NCI-H1436 treated with DMSO at 0.1 percent for 48 hours (cell line): ENCODE measurements at regions not wholly inside any gene's neighbourhood (a gene's known extent, or its start where the extent isn't known, plus 50 kb on each side); places are given as distances from the start of the nearest gene placed in this dataset.
"Not testable (repeated sequence)": the region's sequence is repeated elsewhere in the genome, so short reads cannot be mapped to it uniquely, and the experiment has no call there.

Experiments
- DNase-seq: peaks from one replicate; lab custom pipeline; 2025; lab: John Stamatoyannopoulos, UW

DNA sequence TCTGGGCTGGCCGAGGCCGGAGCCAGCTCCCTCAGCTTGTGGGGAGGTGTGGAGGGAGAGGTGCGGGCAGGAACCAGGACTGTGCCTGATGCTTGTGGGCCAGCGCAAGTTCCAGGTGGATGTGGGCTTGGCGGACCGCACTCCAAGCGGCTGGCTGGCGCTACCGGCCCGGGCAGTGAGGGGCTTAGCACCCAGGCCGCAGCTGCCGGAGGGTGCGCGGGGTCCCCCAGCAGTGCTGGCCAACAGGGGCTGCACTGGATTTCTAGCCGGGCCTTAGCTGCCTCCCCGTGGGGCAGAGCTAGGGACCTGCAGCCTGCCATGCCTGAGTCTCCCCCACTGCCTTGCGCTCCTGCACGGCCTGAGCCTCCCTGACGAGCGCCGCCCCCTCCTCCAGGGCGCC lies 242.8 kb downstream of the CCSER2 start:
- no peak for DNase-seq

DNA sequence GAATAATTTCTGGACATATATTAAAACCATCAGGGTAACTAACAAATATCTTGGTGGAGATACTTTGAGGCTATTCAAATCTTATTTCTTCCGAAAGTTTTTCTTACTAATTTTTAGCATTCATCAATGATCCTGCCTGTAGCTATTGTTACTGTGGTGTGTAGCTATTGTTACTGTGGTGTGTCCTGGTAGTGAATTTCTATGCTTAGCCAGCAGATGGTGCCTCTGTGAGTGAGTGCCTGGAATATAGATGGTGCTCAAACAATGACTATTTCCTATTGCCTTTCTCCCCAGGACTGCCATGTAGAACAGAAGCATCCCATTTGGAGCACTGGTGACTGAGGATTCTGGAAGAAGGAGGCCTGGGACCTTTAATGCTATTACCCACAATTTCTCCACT lies 245.7 kb downstream of the CCSER2 start:
- DNase-seq: no peak

DNA sequence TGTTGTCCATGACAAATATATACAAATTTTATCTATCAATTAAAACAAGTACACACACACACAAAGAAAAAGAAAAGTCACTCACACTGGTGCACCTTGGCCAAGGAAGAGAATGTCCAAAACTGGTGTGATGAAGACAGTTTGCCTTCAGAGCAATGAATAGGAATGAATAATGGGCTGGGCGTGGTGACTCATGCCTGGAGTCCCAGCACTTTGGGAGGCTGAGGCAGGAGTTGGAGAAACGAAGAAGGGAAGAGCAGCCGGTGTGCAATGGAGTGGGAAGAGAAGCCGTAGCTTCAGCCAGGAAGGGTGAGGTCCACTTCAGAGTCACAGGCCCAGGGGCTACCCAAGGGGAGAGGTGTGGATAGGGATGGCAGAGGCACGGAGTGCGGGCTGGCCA lies 253.6 kb downstream of the CCSER2 start:
- DNase-seq: no peak

DNA sequence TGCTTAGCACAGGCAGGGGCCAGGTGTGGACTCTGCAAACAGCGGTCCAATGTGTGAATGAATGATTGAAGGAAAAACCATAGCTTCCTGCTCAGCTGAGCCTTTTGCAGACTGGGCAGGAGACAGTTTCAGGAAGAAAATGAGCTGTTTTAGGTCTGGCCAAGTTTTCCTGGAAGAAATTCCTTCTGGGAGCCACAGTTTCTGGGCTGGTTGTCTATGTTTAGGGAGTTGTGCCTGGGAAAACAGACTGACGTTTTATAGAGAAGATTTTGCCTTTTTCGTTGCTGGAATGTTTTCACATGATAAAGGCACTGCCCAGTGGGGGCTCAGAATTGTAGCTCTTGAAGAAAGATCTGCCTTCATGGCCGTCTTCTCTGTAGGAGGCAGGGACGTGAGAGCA lies 255.1 kb downstream of the CCSER2 start:
- DNase-seq: no peak

DNA sequence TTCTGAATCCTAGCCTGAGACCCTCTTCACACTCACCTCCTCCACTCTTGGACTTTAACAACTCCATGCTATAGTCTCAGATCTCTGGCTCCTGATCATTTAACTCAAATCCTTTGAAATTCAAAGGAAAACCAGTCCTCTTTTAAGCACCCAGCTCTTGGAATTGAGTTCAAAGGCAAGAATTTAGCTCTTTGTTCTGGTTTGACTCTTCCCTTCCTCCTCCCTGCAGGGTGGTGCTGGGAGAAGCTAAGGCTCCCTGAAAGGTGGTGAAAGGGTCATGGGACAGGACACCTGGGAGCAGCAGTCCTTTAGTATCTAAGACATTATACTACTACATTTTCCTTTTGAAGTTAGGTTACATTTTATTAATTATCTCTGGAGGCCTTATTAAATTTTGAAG lies 259.4 kb downstream of the CCSER2 start:
- no peak for DNase-seq

DNA sequence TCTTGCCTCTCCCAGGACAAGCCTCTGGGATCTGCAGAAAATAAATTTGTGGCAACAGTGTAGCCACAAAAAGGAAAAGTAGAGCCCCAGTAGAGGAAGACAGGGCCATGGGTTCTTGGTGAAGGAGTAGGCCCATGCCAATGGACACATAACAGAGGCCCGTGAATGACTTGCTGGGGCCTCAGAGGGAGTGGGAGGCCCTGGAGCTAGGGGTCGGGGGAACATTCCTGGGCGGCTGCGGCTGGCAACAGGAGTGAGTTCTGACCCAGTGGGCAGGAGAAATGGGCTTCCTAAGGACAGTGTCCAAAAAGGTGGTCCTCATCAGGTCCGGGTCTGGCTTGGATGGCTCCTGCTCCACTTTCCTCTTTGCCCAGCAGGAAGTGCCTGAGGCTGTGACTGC lies 260.0 kb downstream of the CCSER2 start:
- DNase-seq: no peak

DNA sequence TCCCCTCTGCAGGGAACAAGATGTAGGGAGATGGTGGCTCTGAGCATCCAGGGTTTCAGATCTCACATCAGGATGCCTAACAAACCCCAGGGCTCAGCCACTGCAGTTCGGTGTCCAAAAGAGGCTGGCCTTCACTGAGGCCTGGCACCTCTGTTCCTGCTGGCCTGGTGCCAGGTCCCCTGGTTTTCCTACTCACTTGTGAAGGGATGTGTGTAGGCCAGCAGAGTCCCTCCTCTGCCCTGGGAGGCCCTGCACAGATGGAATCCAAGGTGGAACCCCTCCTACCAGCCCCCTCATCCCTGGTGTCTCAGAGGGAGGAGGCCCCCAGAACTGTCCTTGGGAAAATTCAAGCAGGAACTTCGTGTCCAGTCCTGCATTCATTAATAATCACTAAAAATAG lies 260.6 kb downstream of the CCSER2 start:
- no peak for DNase-seq

DNA sequence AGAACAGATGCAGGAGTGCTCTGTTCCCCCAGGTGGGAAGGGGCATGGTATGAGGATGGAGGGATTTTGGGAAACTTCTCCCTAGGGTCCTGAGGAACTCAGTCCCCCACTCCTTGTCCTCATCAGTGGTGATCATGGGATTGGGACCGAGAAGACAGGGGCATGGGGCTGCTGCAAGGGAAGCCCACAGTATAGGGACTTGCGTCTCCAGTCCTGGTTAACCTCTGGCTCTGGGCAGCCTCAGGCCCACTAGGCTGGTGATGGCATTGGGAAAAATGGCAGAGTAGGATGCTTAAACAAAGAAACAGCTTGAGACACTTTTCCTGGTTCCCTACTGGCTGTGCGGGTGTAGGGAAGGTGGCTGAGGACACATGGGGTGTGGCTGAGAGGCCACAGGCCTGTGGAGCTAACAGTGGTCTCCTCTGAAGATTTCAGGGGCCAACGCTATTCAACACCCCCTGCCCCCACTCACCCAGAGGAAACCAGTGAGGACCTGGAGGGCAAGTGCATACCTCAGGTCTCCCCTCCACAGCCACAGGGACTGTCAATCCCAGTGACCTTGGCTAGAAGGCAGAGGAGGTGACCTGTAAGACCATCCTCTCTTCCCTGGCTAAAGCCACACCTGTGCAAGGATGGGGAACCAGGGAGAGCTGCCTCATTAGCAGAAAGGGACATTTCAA lies 261.3 kb downstream of the CCSER2 start:
- no peak for DNase-seq

DNA sequence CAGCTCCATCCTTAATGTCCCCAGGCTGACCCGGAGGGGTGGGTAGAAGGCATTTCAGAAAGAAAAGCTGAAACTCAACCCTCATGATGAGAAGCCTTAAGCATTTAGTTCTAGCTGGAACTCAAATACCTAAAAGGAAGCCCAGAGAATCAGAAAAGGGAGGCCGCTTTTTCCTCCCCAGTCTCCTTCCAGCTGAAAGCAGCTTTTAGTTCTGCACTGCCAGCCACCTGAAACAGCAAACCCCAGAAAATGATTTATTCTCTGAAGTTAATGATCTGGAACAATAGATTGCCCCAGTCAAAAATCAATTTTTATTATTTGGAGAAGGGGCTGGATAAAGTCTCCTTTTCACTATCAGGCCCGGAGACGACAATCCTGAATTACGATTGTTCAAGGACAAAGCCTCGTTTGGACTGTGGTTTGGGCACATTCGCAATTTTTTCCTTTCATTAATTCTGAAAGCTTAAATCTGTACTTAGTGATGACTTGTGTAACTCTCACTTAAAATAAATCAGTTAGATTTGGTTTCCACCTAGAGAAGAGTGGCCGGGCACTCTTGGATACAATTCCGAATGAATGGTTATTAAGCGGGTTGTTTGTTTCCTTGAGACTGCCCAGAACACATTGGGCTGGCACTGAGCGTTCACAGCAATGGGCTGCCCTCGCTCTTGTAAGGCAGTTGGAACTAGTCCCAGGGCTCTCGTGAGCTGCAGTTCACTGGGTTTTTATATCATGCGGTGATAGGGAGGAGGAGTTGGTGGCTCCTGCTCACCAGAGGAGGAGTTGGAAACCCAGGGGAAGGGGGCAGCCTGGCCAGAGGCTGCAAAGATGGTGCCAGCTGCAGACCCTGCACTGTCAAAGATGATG lies 262.2 kb downstream of the CCSER2 start:
- no peak for DNase-seq

DNA sequence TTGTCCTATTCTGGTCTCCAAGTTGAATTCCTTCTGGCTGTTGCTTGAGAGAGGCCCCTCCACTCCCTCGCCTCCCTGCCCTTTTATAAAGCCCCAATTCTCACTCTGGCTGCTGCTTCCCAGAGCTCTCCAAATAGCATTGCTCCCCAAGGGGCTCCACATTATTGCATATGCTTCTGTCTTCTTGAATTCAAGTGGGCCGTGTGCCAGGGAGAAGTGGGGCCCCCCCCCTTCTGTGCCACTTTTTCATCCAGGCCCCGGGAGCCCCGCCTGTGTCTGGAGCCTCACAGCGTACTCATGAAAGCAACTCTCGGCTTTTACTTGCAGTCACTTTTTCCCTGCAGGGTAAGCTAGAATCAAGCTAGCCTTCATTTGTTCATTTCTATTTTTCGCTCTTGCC lies 265.1 kb downstream of the CCSER2 start:
- DNase-seq: no peak

DNA sequence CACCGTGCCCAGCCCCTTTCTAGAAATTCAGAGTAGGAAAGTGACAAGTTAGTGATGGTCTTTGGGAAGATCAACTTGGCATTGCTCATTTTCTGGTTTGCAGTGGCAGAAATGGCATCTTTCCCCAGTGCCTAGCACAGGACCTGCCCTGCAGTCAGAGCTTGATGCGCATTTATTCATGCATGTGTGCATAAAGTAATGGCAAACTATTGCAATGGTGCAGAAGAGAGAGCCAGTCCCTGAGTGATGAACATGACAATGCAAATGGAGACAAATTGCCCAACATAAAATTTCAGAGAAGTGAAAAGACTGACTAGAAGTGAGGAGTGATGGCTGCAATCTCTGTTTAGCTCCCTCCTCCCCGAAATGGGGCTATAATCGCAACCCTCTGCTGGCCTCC lies 268.2 kb downstream of the CCSER2 start:
- no peak for DNase-seq

DNA sequence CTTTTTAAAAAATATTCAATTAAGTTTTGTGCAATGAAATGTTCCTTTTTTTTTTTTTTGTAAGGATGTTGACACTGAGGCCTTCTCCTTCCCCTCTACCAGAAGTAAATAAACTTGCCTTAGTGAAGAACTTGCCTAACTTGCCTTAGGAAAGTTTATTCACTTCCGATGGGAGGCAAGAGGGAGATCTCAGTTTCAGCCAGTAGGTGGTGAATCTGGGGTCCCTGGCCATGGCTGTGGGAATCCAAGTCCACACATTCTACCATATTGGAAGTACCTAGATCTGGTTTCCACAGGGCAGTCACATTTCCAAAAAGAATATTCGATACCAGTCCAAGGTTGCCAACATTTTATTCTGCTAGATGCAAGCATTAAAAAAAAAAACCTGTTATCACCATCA lies 270.9 kb downstream of the CCSER2 start:
- DNase-seq: no peak

DNA sequence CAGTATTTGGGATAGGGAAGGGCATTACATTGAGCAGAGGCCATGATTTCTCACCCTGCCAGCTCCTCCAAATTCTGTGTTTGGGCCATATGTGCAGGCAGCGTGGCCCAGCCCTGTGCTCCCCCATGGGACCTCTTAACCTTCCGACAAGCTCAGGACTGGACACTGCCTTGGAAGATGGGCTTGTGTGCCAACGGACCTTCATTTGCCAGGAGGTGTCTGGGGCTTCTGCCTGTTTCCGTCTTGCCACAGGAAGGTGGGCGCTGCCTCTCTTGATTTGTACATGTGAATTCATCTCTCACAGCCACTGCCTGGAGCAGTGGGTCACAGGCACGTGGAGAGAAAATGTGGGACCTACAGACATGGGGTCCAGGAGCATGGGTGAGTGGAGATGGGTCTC lies 272.6 kb downstream of the CCSER2 start:
- DNase-seq: no peak

DNA sequence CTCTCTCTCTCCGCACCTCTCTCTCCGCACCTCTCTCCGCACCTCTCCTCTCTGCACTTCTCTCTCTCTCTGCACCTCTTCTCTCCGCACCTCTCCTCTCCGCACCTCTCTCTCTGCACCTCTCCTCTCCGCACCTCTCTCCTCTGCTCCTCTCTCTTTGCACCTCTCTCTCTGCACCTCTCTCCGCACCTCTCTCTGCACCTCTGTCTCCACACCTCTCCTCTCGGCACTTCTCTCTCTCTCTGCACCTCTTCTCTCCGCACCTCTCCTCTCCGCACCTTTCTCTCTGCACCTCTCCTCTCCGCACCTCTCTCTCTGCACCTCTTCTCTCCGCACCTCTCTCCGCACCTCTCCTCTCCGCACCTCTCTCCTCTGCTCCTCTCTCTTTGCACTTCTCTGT lies 274.2 kb downstream of the CCSER2 start:
- DNase-seq: not testable (repeated sequence)

DNA sequence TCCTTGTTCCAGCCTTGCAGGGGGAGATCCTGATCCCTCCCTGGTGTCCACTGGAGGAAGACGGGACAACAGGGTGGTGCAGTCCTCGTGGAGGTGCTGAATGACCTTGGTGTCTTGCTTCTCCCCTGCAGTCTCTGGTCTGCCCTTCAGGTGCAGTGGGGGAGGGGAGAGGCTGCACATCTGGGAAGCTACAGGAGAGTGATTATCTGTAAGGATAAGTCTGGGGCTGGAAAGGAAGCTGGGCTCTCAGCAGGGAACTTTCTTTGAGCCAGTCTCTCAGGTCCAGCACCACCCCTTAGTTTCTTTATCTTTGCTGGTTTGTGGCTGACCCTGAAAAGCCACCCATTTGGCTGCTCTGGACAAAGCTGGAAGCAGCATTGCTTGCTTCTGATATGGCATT lies 275.6 kb downstream of the CCSER2 start:
- DNase-seq: no peak

DNA sequence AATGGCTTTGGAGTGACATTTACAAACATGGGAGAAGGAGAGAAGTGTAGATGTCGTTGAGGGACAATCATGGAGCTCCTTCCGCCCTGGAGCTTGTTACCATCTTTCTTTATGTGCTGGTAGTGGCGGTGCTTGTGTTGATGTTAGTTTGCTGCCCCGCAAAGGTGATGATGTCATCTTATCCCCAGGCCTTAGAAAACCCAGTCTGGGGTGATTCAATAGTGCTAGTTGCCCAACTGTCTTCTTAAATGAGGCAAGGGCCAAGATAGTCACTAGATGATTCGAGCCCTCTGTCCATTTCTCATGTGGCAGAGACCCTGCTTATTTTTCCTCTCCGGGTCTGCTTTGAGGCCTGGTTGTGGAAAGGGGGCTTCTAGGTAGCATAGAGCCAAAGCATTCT lies 277.4 kb downstream of the CCSER2 start:
- no peak for DNase-seq

DNA sequence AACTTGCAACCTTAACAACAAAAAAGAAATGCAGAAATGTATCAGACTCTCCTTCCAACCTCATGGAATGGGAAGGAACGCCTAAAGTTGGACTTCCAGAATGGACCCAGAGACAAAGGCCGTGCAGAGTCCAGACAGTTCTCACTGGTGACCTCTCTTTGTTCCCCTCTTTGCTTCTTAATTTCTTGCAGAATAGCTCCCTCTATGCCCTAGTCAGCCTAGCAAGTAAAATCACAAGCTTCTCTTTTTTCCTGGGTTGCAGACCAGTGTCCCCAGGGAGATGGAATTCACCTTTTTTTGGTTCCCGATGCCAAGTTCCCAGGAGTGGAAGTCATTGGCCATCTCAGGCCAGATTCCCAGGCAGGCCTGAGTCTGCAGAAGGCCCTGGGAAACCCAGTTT lies 278.0 kb downstream of the CCSER2 start:
- no peak for DNase-seq

DNA sequence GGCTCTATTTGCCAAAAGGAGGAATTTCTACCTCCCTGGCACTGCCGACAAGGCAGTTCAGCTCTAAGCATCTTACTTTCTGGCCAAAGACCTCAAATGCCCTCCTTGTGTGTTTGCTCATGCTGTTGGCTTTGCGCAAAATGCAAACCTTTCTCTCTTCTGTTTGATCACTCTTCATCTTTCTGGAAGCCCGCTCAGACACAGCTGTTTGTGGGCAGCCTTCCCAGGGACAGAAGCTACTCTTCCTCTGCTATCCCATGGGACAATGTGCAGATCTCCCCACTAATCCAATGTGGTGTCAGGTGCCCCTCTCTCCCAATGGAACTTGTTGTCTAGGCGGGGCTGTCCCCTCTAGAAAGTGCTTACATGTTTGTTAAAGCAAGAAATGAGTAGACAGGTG lies 278.7 kb downstream of the CCSER2 start:
- DNase-seq: no peak

DNA sequence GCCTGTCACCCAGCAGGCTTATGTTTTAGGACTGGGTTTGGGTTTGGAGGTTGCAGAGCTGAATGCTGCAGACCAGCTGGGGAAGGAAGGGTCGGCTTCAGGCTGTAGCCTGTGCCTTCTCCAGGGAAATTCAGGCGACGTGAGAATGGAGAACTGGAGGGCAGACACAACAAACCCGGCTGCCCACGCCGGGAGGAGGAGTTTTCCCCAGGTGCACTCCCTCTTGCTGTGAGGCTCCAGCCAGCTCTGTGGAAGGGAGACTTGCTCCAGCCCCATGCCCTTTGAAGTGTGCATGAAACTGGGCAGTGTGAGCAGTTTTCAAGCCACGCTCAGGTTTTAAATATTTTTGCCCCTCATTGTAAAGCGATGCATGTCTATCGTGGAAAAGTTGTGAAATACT lies 279.1 kb downstream of the CCSER2 start:
- no peak for DNase-seq

DNA sequence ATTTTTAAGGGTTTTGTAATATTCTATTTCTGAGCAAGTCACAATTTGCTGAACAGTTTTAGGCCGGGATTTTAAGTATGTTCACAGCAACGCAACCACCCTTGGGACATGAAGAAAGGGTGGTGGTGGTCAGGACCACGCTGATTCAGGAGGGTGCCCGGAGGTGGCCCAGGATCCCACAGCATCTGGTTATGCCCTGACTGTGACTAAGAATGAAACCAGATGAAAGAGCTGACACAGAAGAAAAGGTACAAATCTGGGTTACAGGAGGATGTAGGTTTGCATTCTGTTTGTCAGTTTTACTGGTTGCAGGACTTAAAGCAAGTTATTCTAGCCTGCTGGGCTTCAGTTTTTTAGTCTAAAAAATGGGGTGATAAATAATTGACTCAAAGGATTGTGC lies 279.7 kb downstream of the CCSER2 start:
- no peak for DNase-seq

DNA sequence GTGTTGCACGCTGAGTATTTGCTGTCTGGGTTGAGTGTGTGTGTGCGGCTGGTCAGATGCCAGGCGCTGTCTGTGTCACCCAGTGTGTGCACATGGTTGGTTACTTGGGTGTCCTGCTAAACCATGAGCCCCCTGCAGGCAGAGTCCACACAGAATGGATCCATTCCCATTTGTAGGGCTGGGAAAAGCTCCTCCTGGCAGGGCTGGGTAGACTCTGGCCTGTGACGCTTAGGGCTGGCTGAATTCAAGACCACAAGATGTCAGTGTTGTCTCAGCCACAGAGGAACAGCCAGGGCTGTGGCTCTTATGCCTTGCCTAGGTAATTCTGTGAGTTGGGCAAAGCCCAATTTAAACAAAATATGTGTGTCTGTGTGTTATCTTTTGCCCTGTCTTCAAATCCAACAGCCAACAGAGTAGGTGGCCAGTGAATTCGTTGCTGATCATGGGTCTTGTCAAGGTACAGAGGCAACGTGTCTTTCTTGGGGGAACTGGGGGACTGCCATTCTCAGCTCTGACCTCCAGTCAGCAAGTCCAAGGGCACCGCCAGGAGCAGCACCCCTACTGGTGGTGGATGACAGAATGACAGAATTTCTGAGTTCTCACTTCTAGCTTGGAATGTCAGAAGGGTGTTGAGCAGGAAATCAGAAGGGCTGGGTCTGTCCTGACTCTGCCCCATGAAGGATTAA lies 285.1 kb downstream of the CCSER2 start:
- no peak for DNase-seq

DNA sequence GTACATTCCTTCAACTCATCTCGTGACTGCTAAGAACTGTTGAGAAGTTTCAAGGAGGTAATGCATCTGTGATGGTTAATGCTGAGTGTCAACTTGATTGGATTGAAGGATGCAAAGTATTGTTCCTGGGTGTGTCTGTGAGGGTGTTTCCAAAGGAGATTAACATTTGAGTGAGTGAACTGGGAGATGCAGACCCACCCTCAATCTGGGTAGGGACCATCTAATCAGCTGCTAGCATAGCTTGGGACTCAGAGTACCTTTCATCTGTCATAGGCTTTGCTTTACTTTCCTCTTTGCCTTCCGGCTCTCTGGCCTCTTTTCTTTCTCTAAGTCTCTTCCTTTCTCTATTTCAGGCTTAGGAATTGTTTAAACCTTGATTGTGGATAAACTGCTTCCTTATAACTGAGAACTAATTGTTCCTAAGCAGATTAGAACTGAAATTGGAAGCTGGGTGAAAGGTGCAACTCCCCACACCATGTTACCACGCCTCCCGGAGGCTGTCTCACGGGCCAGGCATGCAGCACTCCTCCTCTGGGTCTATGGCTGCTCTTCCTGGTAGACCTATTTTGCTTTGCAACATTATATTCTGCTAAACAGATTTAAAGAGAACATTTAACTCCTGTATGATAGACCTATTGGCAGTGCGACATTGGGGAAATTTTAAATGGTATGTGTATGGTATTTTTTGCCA lies 298.2 kb downstream of the CCSER2 start:
- DNase-seq: no peak

DNA sequence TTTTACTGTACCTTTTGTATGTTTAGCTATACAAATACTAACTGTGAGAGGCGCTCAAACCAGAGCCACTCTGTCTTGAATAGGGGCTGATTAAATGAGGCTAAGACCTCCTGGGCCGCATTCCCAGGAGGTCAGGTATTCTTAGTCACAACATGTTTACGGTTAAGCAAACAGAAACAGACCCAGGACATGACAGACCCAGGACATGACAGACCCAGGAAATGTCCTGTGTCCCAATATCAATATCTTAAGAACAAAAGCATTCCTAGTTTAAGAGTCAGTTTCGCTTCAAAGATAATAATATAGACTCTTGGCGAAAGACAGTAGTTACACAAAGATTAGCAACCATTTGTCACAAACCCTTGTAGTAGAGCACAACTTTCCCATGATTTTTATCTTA lies 304.5 kb downstream of the CCSER2 start:
- DNase-seq: no peak
